ENCODE measurements at regions not wholly inside any gene's neighbourhood (a gene's known extent, or its start where the extent isn't known, plus 50 kb on each side); places are given as distances from the start of the nearest gene placed in this dataset.
A peak's percentile ranks its signal among the peaks of the same experiment; 100 is the strongest.
"Not testable (repeated sequence)": the region's sequence is repeated elsewhere in the genome, so short reads cannot be mapped to it uniquely, and the experiment has no call there.

DNA sequence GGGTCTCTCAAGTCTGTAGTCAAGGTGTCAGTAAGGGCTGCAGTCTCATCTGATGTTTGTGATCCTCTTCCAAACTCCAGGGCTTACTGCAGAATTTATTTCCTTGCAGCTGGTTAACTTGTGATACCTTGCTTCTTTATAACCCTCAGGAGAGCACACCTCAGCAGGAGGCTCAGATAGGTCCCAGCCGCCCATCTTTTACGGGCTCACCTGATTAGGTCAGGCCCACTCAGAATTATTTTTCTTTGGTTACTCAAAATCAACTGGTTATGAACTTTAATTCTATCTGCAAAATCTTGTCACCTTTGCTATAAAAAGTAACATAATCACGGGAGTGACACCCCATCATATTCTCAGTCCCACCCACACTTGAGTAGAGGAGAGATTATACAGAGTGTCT, 99.9 kb upstream of the BEND4 start:
- POLR2A ChIA-PET: no interaction called here
- H3K27me3 ChIP-seq (ENCODE audit: insufficient read depth, low read length, poor library complexity, severe bottlenecking): no peaks in the 10 kb centered on the region
- H3K4me1 ChIP-seq (ENCODE audit: insufficient read depth, low read length): no peaks in the 10 kb centered on the region
- Mint-ChIP-seq H3K36me3 (no peaks in the 10 kb centered on the region), H3K9me3 (peaks cover 0 to 2% (median 0%) of the 10 kb centered on the region in 5 donors), H3K4me3 (no peak overlapping the region), H3K4me1 (no peaks in the 10 kb centered on the region), H3K27me3 (peaks cover 4 to 16% of the 10 kb centered on the region in 2 donors), H3K27ac (no peak overlapping the region)
- H3K27ac ChIP-seq (ENCODE audit: low read depth, low read length): no peak overlapping the region
- H3K4me3 ChIP-seq (ENCODE audit: low read length): no peak overlapping the region
- no peaks in the 10 kb centered on the region for H3K9me3 ChIP-seq (ENCODE audit: low read length)
- no peaks in the 10 kb centered on the region for H3K36me3 ChIP-seq (ENCODE audit: insufficient read depth, low read length)
- CTCF ChIA-PET: no interaction called here
- no peak for DNase-seq

DNA sequence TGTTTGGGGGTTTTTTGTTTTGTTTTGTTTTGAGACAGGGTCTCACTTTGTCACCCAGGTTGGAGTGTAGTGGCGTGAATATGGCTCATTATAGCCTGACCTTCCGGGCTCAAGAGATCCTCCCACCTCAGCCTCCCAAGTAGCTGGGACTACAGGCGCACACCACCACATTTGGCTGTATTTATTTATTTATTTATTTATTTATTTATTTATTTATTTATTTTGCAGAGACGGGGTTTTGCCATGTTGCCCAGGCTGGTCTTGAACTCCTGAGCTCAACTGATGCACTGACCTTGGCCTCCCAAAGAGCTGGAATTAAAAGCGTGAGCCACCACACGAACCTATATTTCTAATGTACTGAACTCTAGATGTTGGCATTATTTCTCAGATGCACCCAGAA, 105.2 kb upstream of the BEND4 start:
- H3K27me3 ChIP-seq (ENCODE audit: insufficient read depth, low read length, poor library complexity, severe bottlenecking); H3K9me3 Mint-ChIP-seq; DNase-seq; H3K36me3 Mint-ChIP-seq; H3K4me1 Mint-ChIP-seq; H3K27ac Mint-ChIP-seq; H3K4me3 Mint-ChIP-seq; H3K27me3 Mint-ChIP-seq; H3K4me3 ChIP-seq (ENCODE audit: low read length); H3K27ac ChIP-seq (ENCODE audit: low read depth, low read length); H3K4me1 ChIP-seq (ENCODE audit: insufficient read depth, low read length); H3K9me3 ChIP-seq (ENCODE audit: low read length); H3K36me3 ChIP-seq (ENCODE audit: insufficient read depth, low read length); CTCF ChIA-PET; POLR2A ChIA-PET: not testable (repeated sequence)

- no peaks in the 10 kb centered on the region for H3K27me3 ChIP-seq (ENCODE audit: insufficient read depth, low read length, poor library complexity, severe bottlenecking)
- POLR2A ChIA-PET: no interaction called here
- peaks cover 1 to 5% of the 10 kb centered on the region in 2 donors for H3K27me3 Mint-ChIP-seq
- DNase-seq: no peak
- no peaks in the 10 kb centered on the region for H3K9me3 ChIP-seq (ENCODE audit: low read length)
- no peaks in the 10 kb centered on the region for H3K4me1 Mint-ChIP-seq
- H3K4me1 ChIP-seq (ENCODE audit: insufficient read depth, low read length): no peaks in the 10 kb centered on the region
- H3K4me3 ChIP-seq (ENCODE audit: low read length): no peak overlapping the region
- H3K27ac ChIP-seq (ENCODE audit: low read depth, low read length): no peak overlapping the region
- H3K36me3 ChIP-seq (ENCODE audit: insufficient read depth, low read length): no peaks in the 10 kb centered on the region
- H3K9me3 Mint-ChIP-seq: peaks cover 0 to 4% (median 0%) of the 10 kb centered on the region in 5 donors
- H3K36me3 Mint-ChIP-seq: no peaks in the 10 kb centered on the region
- no peak overlapping the region for H3K4me3 Mint-ChIP-seq
- no peak overlapping the region for H3K27ac Mint-ChIP-seq
- CTCF ChIA-PET: no interaction called here
Observed at GRCh38 chr4:42262701-42263490, 110.4 kb upstream of the BEND4 start.

DNA sequence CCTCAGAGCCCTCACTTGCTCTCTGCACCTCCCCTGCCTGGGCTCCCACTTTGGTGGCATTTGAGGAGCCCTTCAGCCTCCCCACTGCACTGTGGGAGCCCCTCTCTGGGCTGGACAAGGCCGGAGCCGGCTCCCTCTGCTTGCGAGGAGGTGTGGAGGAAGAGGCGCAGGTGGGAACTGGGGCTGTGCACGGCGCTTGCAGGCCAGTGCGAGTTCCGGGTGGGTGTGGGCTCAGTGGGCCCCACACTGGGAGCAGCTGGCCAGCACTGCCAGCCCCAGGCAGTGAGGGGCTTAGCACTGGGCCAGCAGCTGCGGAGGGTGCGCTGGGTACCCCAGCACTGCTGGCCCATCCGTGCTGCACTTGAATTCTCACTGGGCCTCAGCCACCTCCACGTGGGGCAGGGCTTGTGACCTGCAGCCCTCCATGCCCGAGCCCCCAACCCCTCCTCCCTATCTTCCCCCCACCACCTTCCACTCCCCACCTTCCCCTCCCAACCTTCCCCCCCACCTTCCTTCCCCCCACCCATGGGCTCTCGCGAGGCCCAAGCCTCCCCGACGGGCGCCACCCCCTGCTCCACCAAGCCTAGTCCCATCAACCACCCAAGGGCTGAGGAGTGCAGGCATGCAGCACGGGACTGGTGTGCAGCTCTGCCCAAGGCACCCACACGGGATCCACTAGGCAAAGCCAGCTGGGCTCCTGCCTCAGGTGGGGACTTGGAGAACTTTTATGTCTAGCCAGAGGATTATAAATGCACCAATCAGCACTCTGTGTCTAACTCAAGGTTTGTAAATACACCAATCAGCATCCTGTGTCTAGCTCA, 113.5 kb upstream of the BEND4 start:
- Mint-ChIP-seq H3K36me3 (no peaks in the 10 kb centered on the region), H3K27me3 (peaks cover 0 to 15% of the 10 kb centered on the region in 2 donors), H3K4me1 (no peaks in the 10 kb centered on the region), H3K4me3 (no peak overlapping the region), H3K27ac (no peak overlapping the region), H3K9me3 (peaks cover 0 to 4% (median 0%) of the 10 kb centered on the region in 5 donors)
- Histone ChIP-seq H3K9me3 (ENCODE audit: low read length) (no peaks in the 10 kb centered on the region), H3K4me3 (ENCODE audit: low read length) (no peak overlapping the region), H3K4me1 (ENCODE audit: insufficient read depth, low read length) (no peaks in the 10 kb centered on the region), H3K36me3 (ENCODE audit: insufficient read depth, low read length) (no peaks in the 10 kb centered on the region), H3K27me3 (ENCODE audit: insufficient read depth, low read length, poor library complexity, severe bottlenecking) (no peaks in the 10 kb centered on the region), H3K27ac (ENCODE audit: low read depth, low read length) (no peak overlapping the region)
- CTCF ChIA-PET: no interaction called here
- DNase-seq: no peak
- POLR2A ChIA-PET: no interaction called here

GRCh38 chr4:42267724-42268123, 115.3 kb upstream of the BEND4 start:
- Mint-ChIP-seq H3K9me3 (peaks cover 0 to 5% (median 0%) of the 10 kb centered on the region in 5 donors), H3K27ac (no peak overlapping the region), H3K4me3 (no peak overlapping the region), H3K27me3 (peaks cover 0 to 17% of the 10 kb centered on the region in 2 donors), H3K36me3 (no peaks in the 10 kb centered on the region), H3K4me1 (no peaks in the 10 kb centered on the region)
- Histone ChIP-seq H3K36me3 (ENCODE audit: insufficient read depth, low read length) (no peaks in the 10 kb centered on the region), H3K27me3 (ENCODE audit: insufficient read depth, low read length, poor library complexity, severe bottlenecking) (no peaks in the 10 kb centered on the region), H3K4me3 (ENCODE audit: low read length) (no peak overlapping the region), H3K27ac (ENCODE audit: low read depth, low read length) (no peak overlapping the region), H3K9me3 (ENCODE audit: low read length) (no peaks in the 10 kb centered on the region), H3K4me1 (ENCODE audit: insufficient read depth, low read length) (no peaks in the 10 kb centered on the region)
- DNase-seq: no peak
- CTCF ChIA-PET: interaction anchor here (1.1 kb wide), 1 partner anchor 15 kb away, joined by 3 read pairs; no protein-coding TSS in a partner anchor
- POLR2A ChIA-PET: no interaction called here

GRCh38 chr4:42268824-42269223, 116.4 kb upstream of the BEND4 start:
- Mint-ChIP-seq H3K4me3 (no peak overlapping the region), H3K36me3 (no peaks in the 10 kb centered on the region), H3K4me1 (no peaks in the 10 kb centered on the region), H3K27ac (no peak overlapping the region), H3K27me3 (peaks cover 5 to 20% of the 10 kb centered on the region in 2 donors), H3K9me3 (peaks cover 0 to 5% (median 0%) of the 10 kb centered on the region in 5 donors)
- CTCF ChIA-PET: no interaction called here
- no peaks in the 10 kb centered on the region for H3K4me1 ChIP-seq (ENCODE audit: insufficient read depth, low read length)
- H3K27me3 ChIP-seq (ENCODE audit: insufficient read depth, low read length, poor library complexity, severe bottlenecking): no peaks in the 10 kb centered on the region
- POLR2A ChIA-PET: no interaction called here
- H3K4me3 ChIP-seq (ENCODE audit: low read length): no peak overlapping the region
- no peak for DNase-seq
- no peaks in the 10 kb centered on the region for H3K9me3 ChIP-seq (ENCODE audit: low read length)
- no peak overlapping the region for H3K27ac ChIP-seq (ENCODE audit: low read depth, low read length)
- no peaks in the 10 kb centered on the region for H3K36me3 ChIP-seq (ENCODE audit: insufficient read depth, low read length)

- ChIA-PET CTCF (no interaction called here), POLR2A (no interaction called here)
- peaks cover 5 to 20% of the 10 kb centered on the region in 2 donors for H3K27me3 Mint-ChIP-seq
- H3K36me3 Mint-ChIP-seq: no peaks in the 10 kb centered on the region
- Histone ChIP-seq H3K27ac (ENCODE audit: low read depth, low read length) (no peak overlapping the region), H3K9me3 (ENCODE audit: low read length) (no peaks in the 10 kb centered on the region), H3K4me1 (ENCODE audit: insufficient read depth, low read length) (no peaks in the 10 kb centered on the region), H3K36me3 (ENCODE audit: insufficient read depth, low read length) (no peaks in the 10 kb centered on the region), H3K4me3 (ENCODE audit: low read length) (no peak overlapping the region), H3K27me3 (ENCODE audit: insufficient read depth, low read length, poor library complexity, severe bottlenecking) (no peaks in the 10 kb centered on the region)
- no peaks in the 10 kb centered on the region for H3K4me1 Mint-ChIP-seq
- H3K27ac Mint-ChIP-seq: peak overlapping the region in 1 of 8 donors; percentile 82
- no peak overlapping the region for H3K4me3 Mint-ChIP-seq
- peaks cover 0 to 5% (median 0%) of the 10 kb centered on the region in 5 donors for H3K9me3 Mint-ChIP-seq
- DNase-seq: no peak
Observed at GRCh38 chr4:42271096-42271495, 118.6 kb upstream of the BEND4 start.

DNA sequence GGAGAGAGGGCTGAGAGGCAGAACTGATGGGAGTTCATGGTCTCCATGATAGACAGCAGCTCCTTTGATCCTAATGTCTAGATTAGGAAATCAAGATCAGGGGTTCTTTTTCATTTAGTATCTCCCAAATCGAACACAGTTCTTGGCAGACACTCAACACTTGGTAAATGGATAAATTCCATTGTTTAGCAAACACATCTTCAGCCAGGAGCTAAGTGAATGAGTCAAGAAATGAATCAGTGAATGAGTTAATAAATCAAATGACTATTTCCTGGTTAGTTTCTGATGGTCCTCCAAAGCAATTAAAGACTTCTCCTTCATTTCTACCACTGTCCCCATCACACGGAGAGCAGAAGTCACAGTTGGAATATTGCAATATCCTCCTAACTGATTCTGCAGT, 120.0 kb upstream of the SHISA3 start:
- Mint-ChIP-seq H3K4me3 (no peak overlapping the region), H3K36me3 (no peaks in the 10 kb centered on the region), H3K27me3 (peaks cover 14 to 15% of the 10 kb centered on the region in 2 donors), H3K9me3 (no peaks in the 10 kb centered on the region), H3K27ac (no peak overlapping the region), H3K4me1 (peaks cover 5 to 15% (median 10%) of the 10 kb centered on the region in 3 donors)
- H3K27me3 ChIP-seq (ENCODE audit: insufficient read depth, low read length, poor library complexity, severe bottlenecking): peaks cover 2% of the 10 kb centered on the region
- H3K4me3 ChIP-seq (ENCODE audit: low read length): no peak overlapping the region
- no peaks in the 10 kb centered on the region for H3K36me3 ChIP-seq (ENCODE audit: insufficient read depth, low read length)
- ChIA-PET POLR2A (no interaction called here), CTCF (no interaction called here)
- no peak overlapping the region for H3K27ac ChIP-seq (ENCODE audit: low read depth, low read length)
- DNase-seq: no peak
- peaks cover 6% of the 10 kb centered on the region for H3K4me1 ChIP-seq (ENCODE audit: insufficient read depth, low read length)
- H3K9me3 ChIP-seq (ENCODE audit: low read length): no peaks in the 10 kb centered on the region

Measured in CD8-positive, alpha-beta memory T cell (primary cell).